K562 (cell line): ENCODE measurements at regions not wholly inside any gene's neighbourhood (a gene's known extent, or its start where the extent isn't known, plus 50 kb on each side); places are given as distances from the start of the nearest gene placed in this dataset.

Experiments
- ATAC-seq: fragments of 200-7000 bp; cut with Tn5 transposase; 3 replicates; pipeline ENCODE4 v1.9.1; 2020; ENCODE audit warnings: moderate library complexity
- BruUV-seq: library from RNA; stranded (reverse); fragments of 400-500 nt; replicated peaks from 2 replicates; lab custom pipeline; 2021; lab: Mats Ljungman, UMichigan
- CTCF ChIA-PET: fragments of 300-600 bp; formaldehyde crosslinking; extraction: SDS; loops from one replicate; lab custom pipeline; 2021; ENCODE audit warnings: low intra/inter-chr PET ratio; lab: Yijun Ruan, JAX
- POLR2A ChIA-PET: fragments of 300-600, 350-650 bp; sonication (Branson Sonifier 250); formaldehyde crosslinking; extraction: SDS; loops from one replicate; lab custom pipeline; 2021; ENCODE audit warnings: antibody characterized with exemption, inconsistent platforms; lab: Yijun Ruan, JAX
- DNase-seq, 4 experiments: peaks; one replicate each; pipeline versions ENCODE4 v3.0.0 to v3.0.0-alpha.2; 2011 to 2018; ENCODE audit warnings: low spot score in 3 of 4, mixed read lengths in 3 of 4; ENCODE audit errors: extremely low read depth in 1 of 4
- FAIRE-seq: peaks from 2 replicates; lab custom pipeline; 2011; peaks lifted over from hg19 to GRCh38; lab: Jason Lieb, UNC
- H2AFZ ChIP-seq: 2 replicates; pipeline ENCODE4 v1.6.0; 2011; ENCODE audit warnings: low read depth, low read length, control low read depth, inconsistent platforms
- H3K27ac ChIP-seq: fragments of 200-600 bp; 3 replicates; pipeline ENCODE4 v1.8.0; 2011; ENCODE audit warnings: low read depth, mild to moderate bottlenecking, control low read depth, inconsistent platforms, low read length, moderate library complexity, mixed read lengths; ENCODE audit errors: extremely low read depth
- H3K27me3 ChIP-seq, 2 experiments: fragments of 300-600 bp in 1 of 2; 2 replicates in 1 of 2; 3 replicates in 1 of 2; pipeline versions ENCODE4 v1.6.0 to v1.8.0; 2011; ENCODE audit warnings: inconsistent platforms in 2 of 2, low read length in 2 of 2, mild to moderate bottlenecking in 1 of 2, mixed read lengths in 1 of 2, moderate library complexity in 1 of 2; ENCODE audit not compliant: control insufficient read depth in 2 of 2, insufficient read depth in 2 of 2
- H3K36me3 ChIP-seq: fragments of 300-600 bp; 3 replicates; pipeline ENCODE4 v1.8.0; 2011; ENCODE audit warnings: mild to moderate bottlenecking, low read length, inconsistent platforms; ENCODE audit not compliant: control insufficient read depth, insufficient read depth
- H3K4me1 ChIP-seq, 2 experiments: fragments of 200-600 bp in 1 of 2; replicated peaks in 1 of 2; 2 replicates in 1 of 2; 3 replicates in 1 of 2; pipeline versions ENCODE4 v1.5.1 to v1.8.0; 2011; ENCODE audit warnings: inconsistent platforms in 2 of 2, low read length in 2 of 2, mild to moderate bottlenecking in 1 of 2, mixed read lengths in 1 of 2, moderate library complexity in 1 of 2; ENCODE audit not compliant: control insufficient read depth in 2 of 2, insufficient read depth in 2 of 2
- H3K4me2 ChIP-seq: 2 replicates; pipeline ENCODE4 v1.6.1; 2011; ENCODE audit warnings: low read length, control low read depth, inconsistent platforms, mixed read lengths; ENCODE audit not compliant: insufficient read depth
- H3K4me3 ChIP-seq: fragments of 200-600 bp; sonication (generic), shearing (Covaris generic); 2 replicates; pipeline ENCODE4 v1.5.1; 2016; ENCODE audit warnings: control low read depth, inconsistent platforms
- H3K79me2 ChIP-seq: fragments of 200-600 bp; 3 replicates; pipeline ENCODE4 v1.8.0; 2011; ENCODE audit warnings: low read length, inconsistent platforms; ENCODE audit not compliant: control insufficient read depth, insufficient read depth
- H3K9ac ChIP-seq, 2 experiments: 2 replicates each; pipeline versions ENCODE4 v1.6.0 to v1.6.1; 2011; ENCODE audit warnings: low read depth in 2 of 2, low read length in 2 of 2, control low read depth in 1 of 2, inconsistent platforms in 1 of 2, mild to moderate bottlenecking in 1 of 2, mixed read lengths in 1 of 2; ENCODE audit not compliant: insufficient read depth in 1 of 2
- H3K9me1 ChIP-seq: one replicate; pipeline ENCODE4 v1.6.0; 2011; ENCODE audit warnings: inconsistent platforms, mild to moderate bottlenecking, low read length, moderate library complexity; ENCODE audit not compliant: control insufficient read depth, insufficient read depth
- H3K9me3 ChIP-seq: replicated peaks from 2 replicates; pipeline ENCODE4 v1.5.1; 2011; ENCODE audit warnings: low read depth, low read length, inconsistent platforms; ENCODE audit not compliant: control insufficient read depth, insufficient read depth
- H4K20me1 ChIP-seq: replicated peaks from 2 replicates; pipeline ENCODE4 v1.6.1; 2011; ENCODE audit warnings: low read length, inconsistent platforms, mixed read lengths; ENCODE audit not compliant: control insufficient read depth, insufficient read depth
- ATF7 ChIP-seq: fragments of 450-650 bp; IDR thresholded peaks from 2 replicates; pipeline ENCODE4 v1.7.1; 2014; ENCODE audit warnings: mild to moderate bottlenecking, moderate library complexity
- DNMT1 ChIP-seq: fragments of 450-650 bp; IDR thresholded peaks from 2 replicates; pipeline ENCODE4 v1.6.1; 2016; ENCODE audit warnings: antibody characterized with exemption, mild to moderate bottlenecking
- E2F1 ChIP-seq: sonication (generic); formaldehyde crosslinking; IDR thresholded peaks from 2 replicates; pipeline ENCODE4 v1.8.1; 2023; ENCODE audit warnings: mild to moderate bottlenecking, missing genetic modification reagents, moderate library complexity
- MAFG ChIP-seq: fragments of 450-650 bp; conservative IDR thresholded peaks from 2 replicates; pipeline ENCODE4 v1.6.1; 2016; ENCODE audit warnings: missing genetic modification characterization, missing compliant biosample characterization
- MCM2 ChIP-seq: fragments of 450-650 bp; IDR thresholded peaks from 2 replicates; pipeline ENCODE4 v1.6.1; 2017; ENCODE audit warnings: low read depth, mild to moderate bottlenecking
- TAF9B ChIP-seq: fragments of 450-650 bp; IDR thresholded peaks from 2 replicates; pipeline ENCODE4 v1.6.1; 2018; ENCODE audit warnings: mild to moderate bottlenecking; ENCODE audit not compliant: partially characterized antibody
- VEZF1 ChIP-seq: fragments of 200-800 bp; sonication (Bioruptor generic); IDR thresholded peaks from 2 replicates; pipeline ENCODE4 v1.6.1; 2017; ENCODE audit warnings: missing genetic modification characterization, missing compliant biosample characterization
- ZNF384 ChIP-seq: IDR thresholded peaks from 2 replicates; pipeline ENCODE4 v1.6.1; 2012; ENCODE audit warnings: low read depth, low read length, improper control_type of control experiment
- ZNF644 ChIP-seq: fragments of 200-800 bp; sonication (Bioruptor generic); IDR thresholded peaks from 2 replicates; pipeline ENCODE4 v1.6.1; 2016; ENCODE audit warnings: low read depth, missing genetic modification characterization, missing compliant biosample characterization
- WGBS: fragments of 100-300 bp; shearing (Covaris generic); methylation state at CpG from one replicate; pipeline ENCODE4 v1.1.6; 2016; ENCODE audit warnings: low coverage, mixed read lengths; ENCODE audit not compliant: insufficient coverage; ENCODE audit errors: missing lambda C conversion rate; 5-methylcytosine and 5-hydroxymethylcytosine counted together
- in situ Hi-C: fragments of 300-500 bp; cut with MboI; formaldehyde crosslinking; loops from 4 replicates; pipeline ENCODE4 v1.15.0; 2018; ENCODE audit warnings: inconsistent platforms, mixed read lengths
- intact Hi-C: fragments of 100-400 bp; cut with micrococcal nuclease; formaldehyde crosslinking; loops from 2 replicates; pipeline ENCODE4 v1.14.2; 2022

- no peak overlapping the region for H3K27ac ChIP-seq
- no peak for ATAC-seq
- DNase-seq, result no peak
- H2AFZ ChIP-seq, result no peak overlapping the region
- CTCF ChIA-PET, result no interaction called here
- H4K20me1 ChIP-seq, result no peaks in the 10 kb centered on the region
- no peaks in the 10 kb centered on the region for H3K9me3 ChIP-seq
- in situ Hi-C loops (no loop called here), intact Hi-C loops (no loop called here)
- WGBS, result 4% methylated on average over 2 of the region's 2 CpGs
- no peak overlapping the region for H3K9ac ChIP-seq
- no peaks in the 10 kb centered on the region for H3K4me1 ChIP-seq
- no peaks in the 10 kb centered on the region for H3K79me2 ChIP-seq
- no peak overlapping the region for H3K4me2 ChIP-seq
- no peaks in the 10 kb centered on the region for H3K27me3 ChIP-seq
- no TSS peak for BruUV-seq
- no peak for TF ChIP-seq MCM2
- no peak for TF ChIP-seq MAFG (tag)
- TF ChIP-seq ATF7, result no peak
- no peak for TF ChIP-seq ZNF644 (tag)
- no peak for TF ChIP-seq DNMT1
- TF ChIP-seq E2F1 (CRISPR knock-in tag), result no peak
- no peak for TF ChIP-seq VEZF1
- no peak for TF ChIP-seq TAF9B
- TF ChIP-seq ZNF384, result no peak
- TF ChIP-seq, all 486 proteins: peak for 0
- POLR2A ChIA-PET, result no interaction called here
- FAIRE-seq, result no peak
- Histone ChIP-seq H3K36me3 (no peaks in the 10 kb centered on the region), H3K9me1 (no peaks in the 10 kb centered on the region), H3K4me3 (no peak overlapping the region)
Observed at GRCh38 chr5:162852134-162852533, 585.3 kb upstream of the CCNG1 start.
